SK-N-SH (cell line): ENCODE measurements at regions not wholly inside any gene's neighbourhood (a gene's known extent, or its start where the extent isn't known, plus 50 kb on each side); places are given as distances from the start of the nearest gene placed in this dataset.

Experiments
- CTCF ChIA-PET: fragments of 300-600, 350-600 bp; formaldehyde crosslinking; extraction: SDS; loops from one replicate; lab custom pipeline; 2021; lab: Yijun Ruan, JAX
- POLR2A ChIA-PET: fragments of 350-600 bp; sonication (Branson Sonifier 250); formaldehyde crosslinking; extraction: SDS; loops from one replicate; lab custom pipeline; 2020; ENCODE audit warnings: antibody characterized with exemption, inconsistent platforms; lab: Yijun Ruan, JAX
- DNase-seq: peaks from one replicate; pipeline ENCODE4 v3.0.0; 2012
- H2AFZ ChIP-seq: fragments of 200-600 bp; sonication (generic); 2 replicates; pipeline ENCODE4 v1.8.1; 2016; ENCODE audit warnings: antibody characterized with exemption, mild to moderate bottlenecking, low read depth
- H3F3A ChIP-seq: fragments of 200-600 bp; sonication (generic); replicated peaks from 2 replicates; pipeline ENCODE3; 2016; ENCODE audit warnings: antibody characterized with exemption, mild to moderate bottlenecking; ENCODE audit not compliant: insufficient read depth
- H3K27ac ChIP-seq, 2 experiments: fragments of 200-500 bp in 1 of 2; fragments of 200-600 bp in 1 of 2; sonication (Bioruptor generic) in 1 of 2; sonication (generic), shearing (Covaris generic) in 1 of 2; 2 replicates each; pipeline versions ENCODE4 v1.5.1 to v1.6.1; 2014 to 2016; ENCODE audit warnings: low read depth in 2 of 2, inconsistent platforms in 1 of 2, low read length in 1 of 2, mild to moderate bottlenecking in 1 of 2, mixed read lengths in 1 of 2
- H3K27me3 ChIP-seq: fragments of 200-600 bp; sonication (generic), shearing (Covaris generic); 2 replicates; pipeline ENCODE4 v1.6.1; 2016; ENCODE audit warnings: mixed run types; ENCODE audit not compliant: insufficient read depth
- H3K36me3 ChIP-seq, 2 experiments: fragments of 200-500 bp in 1 of 2; fragments of 200-600 bp in 1 of 2; sonication (Bioruptor generic) in 1 of 2; sonication (generic) in 1 of 2; replicated peaks in 1 of 2; 2 replicates each; pipeline versions ENCODE3 to v1.5.1; 2014 to 2016; ENCODE audit warnings: low read length in 1 of 2, mild to moderate bottlenecking in 1 of 2; ENCODE audit not compliant: insufficient read depth in 2 of 2, control insufficient read depth in 1 of 2
- H3K4me1 ChIP-seq, 2 experiments: fragments of 200-500 bp in 1 of 2; fragments of 200-600 bp in 1 of 2; sonication (Bioruptor generic) in 1 of 2; sonication (generic), shearing (Covaris generic) in 1 of 2; 2 replicates each; pipeline versions ENCODE4 v1.5.1 to v1.6.1; 2014 to 2016; ENCODE audit warnings: low read depth in 1 of 2, low read length in 1 of 2, mixed run types in 1 of 2; ENCODE audit not compliant: insufficient read depth in 2 of 2, control insufficient read depth in 1 of 2
- H3K4me2 ChIP-seq: fragments of 200-600 bp; sonication (generic), shearing (Covaris generic); 2 replicates; pipeline ENCODE4 v1.6.1; 2017; ENCODE audit warnings: mixed run types
- H3K4me3 ChIP-seq, 2 experiments: fragments of 200-500 bp in 1 of 2; fragments of 200-600 bp in 1 of 2; sonication (Bioruptor generic) in 1 of 2; sonication (generic), shearing (Covaris generic) in 1 of 2; 2 replicates each; pipeline versions ENCODE4 v1.5.1 to v1.8.1; 2014 to 2016; ENCODE audit warnings: low read depth in 2 of 2, inconsistent platforms in 1 of 2, low read length in 1 of 2, mild to moderate bottlenecking in 1 of 2, mixed read lengths in 1 of 2, moderate library complexity in 1 of 2
- H3K79me2 ChIP-seq: fragments of 200-600 bp; sonication (generic); 2 replicates; pipeline ENCODE4 v1.8.1; 2017; ENCODE audit warnings: mild to moderate bottlenecking; ENCODE audit not compliant: insufficient read depth
- H3K9ac ChIP-seq: fragments of 200-600 bp; sonication (generic); 2 replicates; pipeline ENCODE4 v1.6.1; 2017; ENCODE audit warnings: mixed run types
- H3K9me2 ChIP-seq: fragments of 200-600 bp; sonication (generic); 2 replicates; pipeline ENCODE4 v1.6.1; 2017; ENCODE audit warnings: mixed run types
- H3K9me3 ChIP-seq: fragments of 200-600 bp; sonication (generic); 2 replicates; pipeline ENCODE4 v1.6.1; 2017; ENCODE audit warnings: mixed run types, mild to moderate bottlenecking, moderate library complexity
- H4K20me1 ChIP-seq: fragments of 200-600 bp; sonication (generic); 2 replicates; pipeline ENCODE4 v1.6.1; 2017; ENCODE audit warnings: mild to moderate bottlenecking, mixed run types; ENCODE audit not compliant: insufficient read depth
- CHD2 ChIP-seq: fragments of 150-350 bp; IDR thresholded peaks from 2 replicates; pipeline ENCODE4 v1.6.1; 2018; ENCODE audit warnings: low read length; ENCODE audit not compliant: partially characterized antibody
- EP300 ChIP-seq, 2 experiments: IDR thresholded peaks; 2 replicates each; pipeline versions ENCODE4 v1.4.0 to v1.6.1; 2012; ENCODE audit warnings: borderline replicate concordance in 1 of 2, low read depth in 1 of 2, low read length in 1 of 2
- EZH2phosphoT487 ChIP-seq: fragments of 200-600 bp; sonication (generic); IDR thresholded peaks from 2 replicates; pipeline ENCODE4 v1.6.1; 2017; ENCODE audit warnings: low read depth, mixed run types, mild to moderate bottlenecking, antibody characterized with exemption, moderate library complexity, borderline replicate concordance
- FOSL2 ChIP-seq: IDR thresholded peaks from 2 replicates; pipeline ENCODE4 v1.4.0; 2012; ENCODE audit warnings: low read depth, mild to moderate bottlenecking, moderate library complexity, borderline replicate concordance
- IRF3 ChIP-seq: fragments of 150-350 bp; IDR thresholded peaks from 2 replicates; pipeline ENCODE4 v1.6.1; 2016; ENCODE audit warnings: mild to moderate bottlenecking, low read depth, low read length
- JUND ChIP-seq: IDR thresholded peaks from 2 replicates; pipeline ENCODE4 v1.4.0; 2012
- MEF2A ChIP-seq: IDR thresholded peaks from 2 replicates; pipeline ENCODE4 v1.4.0; 2012; ENCODE audit warnings: low read depth, borderline replicate concordance
- MXI1 ChIP-seq: IDR thresholded peaks from 2 replicates; pipeline ENCODE4 v1.6.1; 2012; ENCODE audit warnings: mild to moderate bottlenecking, low read depth, low read length, improper control_type of control experiment
- RAD21 ChIP-seq: IDR thresholded peaks from 2 replicates; pipeline ENCODE4 v1.6.1; 2012; ENCODE audit warnings: mild to moderate bottlenecking, low read length
- RXRA ChIP-seq: IDR thresholded peaks from 2 replicates; pipeline ENCODE4 v1.4.0; 2012; ENCODE audit warnings: low read depth, mild to moderate bottlenecking, borderline replicate concordance
- TAF1 ChIP-seq: IDR thresholded peaks from 2 replicates; pipeline ENCODE4 v1.6.1; 2012; ENCODE audit warnings: low read depth, mild to moderate bottlenecking, low read length, moderate library complexity, borderline replicate concordance
- TEAD4 ChIP-seq: IDR thresholded peaks from 2 replicates; pipeline ENCODE4 v1.4.0; 2012; ENCODE audit warnings: mild to moderate bottlenecking, borderline replicate concordance; ENCODE audit not compliant: insufficient read depth
- USF1 ChIP-seq: IDR thresholded peaks from 2 replicates; pipeline ENCODE4 v1.4.0; 2012; ENCODE audit warnings: low read depth, borderline replicate concordance
- USF2 ChIP-seq: fragments of 150-350 bp; IDR thresholded peaks from 2 replicates; pipeline ENCODE4 v1.6.1; 2017; ENCODE audit warnings: antibody characterized with exemption, low read length, low read depth, borderline replicate concordance
- ZBTB33 ChIP-seq: IDR thresholded peaks from 2 replicates; pipeline ENCODE4 v1.4.0; 2012; ENCODE audit warnings: low read depth, borderline replicate concordance
- WGBS: methylation state at CpG from one replicate; pipeline ENCODE4 v1.1.6; 2017; ENCODE audit warnings: low lambda C conversion rate; 5-methylcytosine and 5-hydroxymethylcytosine counted together

- 34% methylated on average over 8 of the region's 10 CpGs for WGBS
- Histone ChIP-seq H3K36me3 (no peaks in the 10 kb centered on the region), H3K9me2 (no peaks in the 10 kb centered on the region), H4K20me1 (no peaks in the 10 kb centered on the region), H3K4me3 (no peak overlapping the region), H3K9me3 (no peaks in the 10 kb centered on the region), H2AFZ (no peak overlapping the region), H3K27ac (no peak overlapping the region; a peak in 1 of 4 replicates), H3K4me1 (peaks cover 0 to 9% of the 10 kb centered on the region in 2 experiments; a peak in 1 of 4 replicates), H3K4me2 (no peak overlapping the region), H3F3A (no peaks in the 10 kb centered on the region), H3K27me3 (no peaks in the 10 kb centered on the region), H3K79me2 (no peaks in the 10 kb centered on the region), H3K9ac (no peak overlapping the region)
- no peak for TF ChIP-seq ZBTB33
- no peak for TF ChIP-seq IRF3
- CTCF ChIA-PET = interaction anchor here (2.1 kb wide), 1 partner anchor 12 kb away, joined by 5 read pairs; no protein-coding TSS in a partner anchor
- DNase-seq = no peak
- POLR2A ChIA-PET = no interaction called here
These were observed 261.2 kb downstream of the PTPRU start for GRCh38 chr1:29497395-29498125.

- Histone ChIP-seq H4K20me1 (no peaks in the 10 kb centered on the region), H2AFZ (no peak overlapping the region), H3K4me2 (no peak overlapping the region), H3K79me2 (no peaks in the 10 kb centered on the region), H3K27me3 (no peaks in the 10 kb centered on the region), H3K9me3 (no peaks in the 10 kb centered on the region), H3K27ac (no peak overlapping the region), H3K4me1 (peaks cover 0 to 8% of the 10 kb centered on the region in 2 experiments; a peak in 1 of 4 replicates), H3F3A (no peaks in the 10 kb centered on the region), H3K9me2 (no peaks in the 10 kb centered on the region), H3K9ac (no peak overlapping the region), H3K36me3 (no peaks in the 10 kb centered on the region)
- POLR2A ChIA-PET = no interaction called here
- CTCF ChIA-PET = interaction anchor here (0.6 kb wide), 1 partner anchor 86 kb away, joined by 3 read pairs; no protein-coding TSS in a partner anchor
- 51% methylated on average over 4 of the region's 8 CpGs for WGBS
- TF ChIP-seq EP300 (IDR thresholded peaks at IDR 0.05; ENCODE audit: borderline replicate concordance in 1 of 2, low read depth in 1 of 2, low read length in 1 of 2) (no peak), JUND (no peak), RXRA (no peak), RAD21 (no peak), MEF2A (no peak), CHD2 (no peak), FOSL2 (no peak), USF2 (no peak), MXI1 (no peak), TAF1 (no peak), EZH2phosphoT487 (no peak), USF1 (no peak), TEAD4 (no peak)
- TF ChIP-seq, all 33 proteins: peak for 0
- H3K4me3 ChIP-seq = no peak overlapping the region
- DNase-seq = no peak
These were observed 260.4 kb downstream of the PTPRU start for GRCh38 chr1:29496701-29497100.
